LoVo (cell line): ENCODE measurements at regions not wholly inside any gene's neighbourhood (a gene's known extent, or its start where the extent isn't known, plus 50 kb on each side); places are given as distances from the start of the nearest gene placed in this dataset.

Experiments
- DNase-seq: peaks from one replicate; pipeline ENCODE4 v3.0.0-alpha.2; 2016; ENCODE audit warnings: low spot score

DNA sequence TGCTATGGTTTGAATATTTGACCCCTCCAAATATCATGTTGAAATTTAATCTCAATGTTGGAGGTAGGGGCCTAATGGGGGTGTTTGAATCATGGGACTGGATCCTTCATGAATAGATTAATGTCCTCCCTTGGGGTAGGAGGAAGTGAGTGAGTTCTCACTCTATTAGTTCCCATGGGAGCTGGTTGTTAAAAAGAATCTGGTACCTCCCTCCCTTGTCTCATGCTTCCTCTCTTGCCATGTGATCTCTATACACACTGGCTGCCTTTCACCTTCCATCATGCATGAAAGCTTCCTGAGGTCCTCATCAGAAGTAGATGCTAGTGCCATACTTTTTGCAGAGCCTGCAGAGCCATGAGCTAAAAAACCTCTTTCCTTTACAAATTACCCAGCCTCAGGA, 177.7 kb upstream of the MCTP2 start:
- no peak for DNase-seq

DNA sequence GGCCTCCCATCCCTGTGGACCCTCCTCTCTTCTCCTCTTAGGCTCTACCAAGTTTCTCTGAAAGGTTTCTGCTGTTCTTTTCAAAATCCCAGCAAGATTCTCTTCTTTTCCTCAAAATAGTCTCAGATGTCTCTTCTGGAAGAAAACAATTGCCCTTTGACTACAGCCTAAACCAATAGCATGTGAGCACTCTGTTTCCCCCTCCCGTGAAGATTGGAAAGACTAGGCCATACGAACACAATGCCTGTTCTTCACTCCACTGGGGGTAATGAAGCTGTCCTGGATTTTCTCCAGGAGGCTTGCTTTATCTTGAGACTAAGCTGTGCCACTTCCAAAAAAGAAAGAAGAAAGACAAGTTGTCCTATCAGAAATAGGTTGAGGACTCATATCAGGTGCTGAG, 178.7 kb upstream of the MCTP2 start:
- DNase-seq, result no peak

DNA sequence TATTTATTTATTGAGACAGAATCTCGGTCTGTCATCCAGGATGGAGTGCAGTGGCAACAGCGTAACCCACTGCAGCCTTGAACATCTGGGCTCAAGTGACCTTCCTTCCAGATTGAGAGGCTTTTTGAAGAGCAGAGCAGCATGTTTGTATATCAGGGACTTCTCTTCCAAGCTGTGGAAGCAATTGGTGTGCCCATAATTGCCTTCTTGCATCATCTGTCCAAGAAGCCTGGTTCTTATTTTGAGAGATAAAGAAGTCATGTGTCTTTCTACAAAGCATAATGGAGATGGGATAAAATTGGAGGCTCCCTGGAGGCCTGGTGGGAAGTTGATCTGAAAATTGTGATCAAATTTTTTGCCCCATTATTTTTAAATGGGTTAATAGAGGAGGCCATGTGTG, 183.8 kb upstream of the MCTP2 start:
- no peak for DNase-seq

DNA sequence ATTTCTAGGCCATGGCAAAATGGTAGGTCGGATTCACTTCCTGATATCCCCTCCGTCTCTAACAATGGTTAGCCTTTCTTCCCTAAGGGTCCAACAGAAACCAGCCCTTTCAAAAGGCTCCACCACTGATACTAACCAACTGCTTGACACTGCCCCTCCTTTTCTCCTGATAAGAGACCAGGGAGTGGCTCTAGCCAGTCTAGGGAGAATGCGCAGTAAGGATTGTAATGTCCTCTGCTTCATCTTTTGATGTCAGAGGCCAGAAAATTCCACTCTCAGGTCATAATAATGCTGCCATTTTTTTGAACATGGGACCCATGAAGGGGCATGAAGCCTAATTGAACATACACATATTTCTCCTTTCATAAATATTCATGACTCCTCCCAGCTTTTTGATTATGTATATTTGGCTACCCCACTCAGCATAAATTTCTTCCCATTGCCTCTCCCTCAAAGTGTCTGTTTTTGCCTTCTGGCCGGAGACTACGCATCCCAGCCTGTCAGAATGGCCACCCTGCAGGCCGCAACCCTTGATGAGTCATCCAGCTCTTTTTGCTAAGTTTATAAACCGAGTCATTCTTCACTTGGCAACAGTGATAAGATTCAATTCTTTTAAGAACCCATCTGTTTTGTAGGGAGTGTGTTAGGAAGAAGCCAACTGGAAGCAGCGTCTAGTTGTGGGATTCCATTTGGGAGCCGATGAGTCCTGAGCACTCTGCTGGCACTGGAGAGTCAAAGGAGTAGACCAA, 189.0 kb upstream of the MCTP2 start:
- no peak for DNase-seq

GRCh38 chr15:94041746-94042145, 189.6 kb upstream of the MCTP2 start:
- DNase-seq, result no peak

GRCh38 chr15:94040541-94041248, 190.7 kb upstream of the MCTP2 start:
- DNase-seq, result no peak

DNA sequence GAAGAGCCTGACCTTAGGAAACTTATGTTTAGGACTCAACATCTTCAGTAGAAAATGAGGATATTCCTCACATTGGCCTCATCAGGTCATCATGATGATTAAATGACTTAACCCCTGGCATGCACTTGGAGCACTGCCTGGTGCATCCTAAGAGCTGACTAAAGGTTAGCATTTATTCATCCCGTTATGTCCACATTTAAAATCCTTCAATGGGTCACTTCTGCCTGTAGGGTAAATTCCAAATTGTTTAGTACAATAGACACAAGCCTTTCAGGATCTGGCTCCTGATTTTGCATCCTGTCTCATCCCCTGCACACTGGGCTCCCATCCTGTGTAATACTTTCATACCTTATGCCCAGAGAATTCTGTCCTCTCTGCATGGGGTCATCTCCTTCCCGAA, 195.2 kb upstream of the MCTP2 start:
- no peak for DNase-seq

DNA sequence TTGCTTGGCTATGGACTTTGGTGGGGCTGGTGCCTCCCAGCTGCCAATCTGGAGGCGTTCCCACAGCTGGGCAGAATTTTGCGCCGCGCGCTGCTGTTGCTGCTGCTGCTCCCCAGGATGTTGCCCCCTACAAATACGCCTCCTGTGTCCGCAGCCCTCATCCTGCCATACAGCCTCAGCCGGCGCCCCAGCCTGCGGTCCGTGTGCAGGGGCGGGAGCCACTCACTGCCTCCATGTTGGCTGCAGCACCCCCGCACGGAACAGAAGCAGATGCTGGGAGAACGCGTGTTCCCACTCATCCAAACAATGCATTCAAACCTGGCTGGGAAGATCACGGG, 197.7 kb upstream of the MCTP2 start:
- no peak for DNase-seq

DNA sequence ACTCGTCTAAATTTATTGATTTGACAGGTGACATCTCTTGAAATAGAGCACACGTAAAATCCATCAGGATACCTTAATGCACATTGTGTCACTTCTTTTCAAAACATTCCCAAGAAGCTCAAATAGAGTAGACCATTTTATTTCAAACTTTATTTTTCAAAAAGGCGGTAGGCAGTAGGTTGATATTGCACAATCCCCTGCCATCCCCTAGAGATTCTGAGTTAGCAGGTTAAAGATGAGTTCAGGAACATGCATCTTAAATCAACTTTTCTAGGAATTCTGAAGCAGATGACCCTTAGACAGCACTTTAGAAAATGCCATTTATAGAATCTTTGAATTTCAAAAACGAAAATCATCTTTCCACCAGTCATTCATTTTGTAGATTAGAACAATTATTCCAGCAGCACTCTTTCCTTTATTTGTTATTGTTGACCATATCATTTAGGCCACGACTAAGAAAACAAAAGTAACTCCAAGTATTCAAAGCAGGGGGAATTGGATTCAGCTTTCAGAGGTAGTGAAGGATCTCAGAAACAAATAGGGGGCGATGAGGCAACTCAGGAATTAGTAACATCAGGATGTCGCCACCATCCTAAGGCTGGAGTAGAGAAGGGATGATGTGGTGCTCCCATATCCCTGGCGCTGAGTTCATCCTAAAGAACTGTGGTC, 198.2 kb upstream of the MCTP2 start:
- no peak for DNase-seq

GRCh38 chr15:94032571-94032970, 198.8 kb upstream of the MCTP2 start:
- no peak for DNase-seq

- DNase-seq, result no peak
Observed at GRCh38 chr15:94031072-94031471, 200.3 kb upstream of the MCTP2 start.

DNA sequence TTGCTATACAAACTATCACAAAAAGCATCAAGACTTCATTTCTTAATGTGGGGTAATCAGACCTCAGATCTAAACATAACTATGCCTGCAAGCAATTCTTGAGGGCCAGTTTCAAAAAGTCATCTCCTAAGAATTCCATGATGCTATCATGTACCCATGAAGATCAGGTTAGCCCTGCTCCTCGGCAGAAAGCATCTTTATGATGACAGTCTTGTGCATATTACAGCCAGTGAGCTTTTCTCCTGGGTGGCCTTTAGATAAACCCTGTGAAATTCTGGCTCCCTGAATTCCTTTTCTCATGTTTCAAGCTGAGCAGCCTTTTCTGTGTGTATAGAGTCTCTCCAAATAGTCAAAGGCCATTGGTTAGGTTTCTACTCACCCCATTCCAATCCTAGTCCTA, 201.9 kb upstream of the MCTP2 start:
- no peak for DNase-seq

- no peak for DNase-seq
Observed at GRCh38 chr15:94028809-94029208, 202.6 kb upstream of the MCTP2 start.

DNA sequence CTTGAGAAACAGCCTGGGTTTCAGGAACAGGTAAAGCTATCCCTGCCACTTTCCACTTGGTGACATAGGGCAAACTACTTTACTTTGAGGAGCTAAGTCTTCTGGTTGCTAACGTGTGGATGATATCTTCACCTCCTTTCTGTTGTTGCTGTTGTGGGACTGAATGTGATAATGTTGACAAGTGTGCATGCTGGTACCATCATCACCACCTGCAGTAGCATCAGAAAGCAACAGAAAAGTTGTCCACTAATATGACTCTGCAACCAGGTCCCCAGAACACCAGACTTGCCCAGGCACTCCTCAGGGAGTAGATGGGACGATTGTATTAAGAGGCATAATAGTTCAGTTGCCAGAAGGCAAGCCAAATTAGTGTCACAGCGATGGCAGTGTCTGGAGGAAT, 203.2 kb upstream of the MCTP2 start:
- no peak for DNase-seq

- no peak for DNase-seq
Observed at GRCh38 chr15:94027581-94027980, 203.8 kb upstream of the MCTP2 start.

DNA sequence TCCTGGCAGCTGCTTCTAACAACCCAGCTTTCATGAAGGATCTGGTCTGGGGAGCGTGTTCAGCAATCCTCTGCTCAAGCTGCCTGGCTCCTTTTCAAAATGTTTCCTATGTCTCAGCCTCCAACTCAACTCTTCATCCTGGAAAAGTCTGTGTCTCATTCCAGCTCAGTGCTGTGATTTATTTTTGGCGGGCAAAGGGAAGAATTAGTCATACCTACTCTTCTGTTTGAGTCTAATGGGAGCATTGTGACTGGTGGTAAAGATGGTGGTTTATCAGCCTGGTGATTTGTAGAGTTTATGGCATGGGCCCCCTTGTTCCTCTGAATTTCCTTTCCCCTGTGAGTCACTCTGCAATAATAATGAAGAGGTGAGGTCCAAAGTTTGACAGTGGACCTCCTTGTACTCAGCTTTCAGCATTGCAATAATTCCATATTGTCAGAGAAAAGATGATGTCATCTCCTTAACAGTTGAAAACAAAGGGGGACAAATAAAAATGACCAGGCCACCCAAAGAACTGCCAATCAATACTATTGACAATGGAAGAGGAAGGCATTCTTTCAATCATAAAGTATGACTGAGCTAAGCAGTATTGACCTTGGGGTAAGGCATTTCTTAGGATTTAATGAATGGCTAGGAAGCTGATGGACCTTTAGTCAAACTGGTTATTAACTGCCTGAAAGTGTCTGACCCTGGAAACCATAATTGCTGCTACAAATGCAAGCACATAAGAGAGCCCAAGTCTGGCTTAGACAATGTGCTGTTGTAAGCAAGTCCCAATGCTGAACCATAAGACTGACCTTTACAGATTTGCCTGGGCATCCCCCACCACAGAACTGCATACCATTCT, 204.7 kb upstream of the MCTP2 start:
- DNase-seq, result no peak

DNA sequence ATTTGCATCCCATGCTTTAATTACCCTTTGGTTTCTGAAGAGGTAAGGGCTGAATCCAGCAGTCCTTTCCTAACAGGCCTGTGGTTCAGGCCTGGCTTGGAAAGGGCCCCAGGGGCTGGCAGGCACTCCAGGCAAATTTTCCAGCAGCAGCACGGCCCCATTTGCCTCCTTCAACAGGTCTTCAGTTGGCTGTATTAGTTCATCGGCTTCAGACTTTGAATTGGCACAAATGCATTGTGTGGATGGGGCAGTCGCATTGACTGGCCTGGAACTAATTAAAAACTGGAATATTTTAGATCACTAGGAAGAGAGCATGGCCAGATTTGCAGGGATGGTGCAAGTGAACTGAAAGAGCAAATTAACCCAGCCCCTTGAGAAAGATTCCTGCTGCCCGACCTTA, 207.8 kb upstream of the MCTP2 start:
- DNase-seq, result no peak

- no peak for DNase-seq
Observed at GRCh38 chr15:94021621-94022320, 209.6 kb upstream of the MCTP2 start.

DNA sequence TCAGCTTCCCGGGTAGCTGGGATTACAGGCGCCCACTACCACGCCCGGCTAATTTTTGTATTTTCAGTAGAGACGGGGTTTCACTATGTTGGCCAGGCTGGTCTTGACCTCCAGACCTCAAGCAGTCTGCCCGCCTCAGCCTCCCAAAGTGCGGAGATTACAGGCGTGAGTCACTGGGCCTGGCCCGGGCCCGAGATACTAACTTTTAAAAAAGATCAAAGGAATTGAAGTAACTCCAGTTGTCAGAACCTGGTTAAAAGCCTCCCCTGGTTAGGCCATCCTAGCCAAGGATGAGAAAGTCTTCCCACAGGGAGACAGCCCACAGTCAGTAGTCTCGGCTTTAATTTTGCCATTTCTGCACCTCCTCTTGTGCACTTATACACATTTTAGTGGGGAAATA, 212.3 kb upstream of the MCTP2 start:
- no peak for DNase-seq

DNA sequence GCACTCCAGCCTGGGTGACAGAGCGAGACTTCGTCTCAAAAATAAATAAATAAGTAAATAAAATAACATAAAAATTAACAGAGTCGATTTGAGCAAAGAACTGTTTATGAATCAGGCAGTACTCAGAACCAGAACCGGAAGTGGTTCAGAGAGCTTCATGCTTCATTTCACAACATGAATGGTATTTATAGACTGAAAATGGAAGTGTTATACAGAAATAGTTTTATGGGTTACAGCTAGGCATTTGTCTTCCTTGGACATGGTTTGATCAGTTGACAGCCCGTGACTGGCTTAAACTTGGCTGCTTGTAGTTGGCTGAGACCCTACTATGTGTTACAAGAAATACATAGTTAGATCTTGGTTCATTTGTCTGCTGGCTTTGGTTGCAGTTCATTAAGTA, 216.0 kb upstream of the MCTP2 start:
- DNase-seq, result no peak

DNA sequence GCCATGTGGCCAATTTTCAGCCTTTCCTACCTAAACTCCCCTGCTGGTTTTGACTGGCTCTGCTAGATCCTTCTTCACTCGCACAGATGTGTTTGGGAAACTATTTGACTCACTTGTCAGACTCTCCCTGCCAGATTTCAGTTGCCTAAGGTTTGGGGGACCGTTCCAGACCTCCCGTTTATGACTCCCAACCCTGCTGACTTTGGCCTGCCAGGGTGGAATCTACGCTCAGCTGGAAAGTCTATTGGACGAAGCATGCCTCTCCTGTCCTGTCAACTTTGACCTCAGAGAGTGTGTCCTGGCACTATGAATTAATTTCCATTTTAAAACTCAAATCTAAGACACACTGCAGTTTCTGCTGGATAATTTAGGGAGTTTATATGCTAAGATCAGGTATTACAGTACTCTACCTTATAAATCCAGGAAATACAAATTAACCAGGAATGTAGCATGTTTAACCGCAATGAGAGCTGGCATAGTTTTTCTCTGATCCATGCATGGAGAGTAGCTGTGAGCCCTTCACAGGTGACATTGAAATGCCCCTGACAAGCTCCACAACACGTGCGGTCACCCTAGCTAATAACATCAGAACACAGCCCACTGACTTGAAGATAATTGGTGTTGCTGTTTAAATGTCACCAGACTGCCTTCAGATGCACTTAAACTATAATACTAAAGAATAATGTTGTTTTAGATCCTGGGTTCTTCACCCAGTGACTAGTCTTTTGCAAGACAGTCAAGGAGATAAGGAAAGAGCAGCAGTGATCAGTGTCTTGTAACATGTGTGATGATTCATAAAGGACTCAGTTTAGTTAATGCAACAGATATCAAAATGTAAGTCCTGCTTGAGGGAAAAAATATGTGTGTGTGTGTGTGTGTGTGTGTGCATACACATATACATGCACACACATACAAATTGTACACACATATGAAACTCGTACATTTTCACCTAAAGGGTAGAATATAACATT, 223.0 kb upstream of the MCTP2 start:
- DNase-seq, result no peak
